ENCODE measurements at regions not wholly inside any gene's neighbourhood (a gene's known extent, or its start where the extent isn't known, plus 50 kb on each side); places are given as distances from the start of the nearest gene placed in this dataset.

DNA sequence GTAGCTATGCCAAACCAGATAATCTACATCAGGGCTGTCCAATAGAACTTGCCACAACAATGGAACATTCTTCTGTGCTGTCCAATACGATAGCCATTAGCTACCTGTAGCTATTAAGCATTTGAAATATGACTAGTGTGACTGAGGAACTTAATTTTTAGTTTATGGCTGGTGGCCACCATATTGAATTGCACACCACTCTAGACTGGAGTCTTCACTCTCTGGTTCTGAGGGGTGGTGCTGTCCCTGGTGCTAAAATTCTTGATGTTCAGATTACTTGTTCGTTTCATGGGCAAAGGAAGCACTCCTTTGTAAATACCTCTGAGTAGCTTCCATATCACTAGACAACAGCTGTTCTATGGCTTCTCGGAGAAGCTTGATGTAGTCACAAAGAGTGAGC lies 296.6 kb downstream of the NPIPA8 start:
- intact Hi-C loops (cut with DNase I): no loop called here
- H3K27ac ChIP-seq: no peak overlapping the region
- H3K27me3 ChIP-seq: no peaks in the 10 kb centered on the region
- H3K4me1 ChIP-seq (ENCODE audit: insufficient read depth): no peaks in the 10 kb centered on the region
- 38 to 73% (median 66%) methylated on average over 3 of the region's 3 CpGs for WGBS, 3 donors
- no peaks in the 10 kb centered on the region for H3K36me3 ChIP-seq
- TF ChIP-seq CTCF (IDR thresholded peaks at IDR 0.05) (no peak), EP300 (IDR thresholded peaks at IDR 0.05) (no peak), POLR2A (IDR thresholded peaks at IDR 0.05) (no peak)
- no peak overlapping the region for H3K4me3 ChIP-seq
- no peaks in the 10 kb centered on the region for H3K9me3 ChIP-seq
- DNase-seq: no peak

- TF ChIP-seq CTCF (IDR thresholded peaks at IDR 0.05): no peak
- no peak for TF ChIP-seq EP300 (IDR thresholded peaks at IDR 0.05)
- TF ChIP-seq POLR2A (IDR thresholded peaks at IDR 0.05): no peak
Measured at GRCh38 chr16:18037051-18037450, 299.5 kb downstream of the NPIPA8 start.

GRCh38 chr16:18024611-18025010 lies 311.9 kb downstream of the NPIPA8 start:
- Histone ChIP-seq H3K4me3 (no peak overlapping the region), H3K27me3 (no peaks in the 10 kb centered on the region), H3K36me3 (no peaks in the 10 kb centered on the region), H3K4me1 (ENCODE audit: insufficient read depth) (no peaks in the 10 kb centered on the region), H3K9me3 (no peaks in the 10 kb centered on the region), H3K27ac (no peak overlapping the region)
- intact Hi-C loops (cut with DNase I): no loop called here
- 4 to 8% (median 7%) methylated on average over 6 of the region's 6 CpGs for WGBS, 3 donors
- no peak for TF ChIP-seq POLR2A (IDR thresholded peaks at IDR 0.05)
- no peak for TF ChIP-seq EP300 (IDR thresholded peaks at IDR 0.05)
- no peak for DNase-seq

More at GRCh38 chr16:18037051-18037450, 299.5 kb downstream of the NPIPA8 start:
- Histone ChIP-seq H3K9me3 (no peaks in the 10 kb centered on the region), H3K36me3 (no peaks in the 10 kb centered on the region), H3K4me1 (ENCODE audit: insufficient read depth) (no peaks in the 10 kb centered on the region), H3K27ac (no peak overlapping the region), H3K4me3 (no peak overlapping the region), H3K27me3 (no peaks in the 10 kb centered on the region)
- intact Hi-C loops (cut with DNase I): no loop called here
- 75 to 95% (median 93%) methylated on average over 1 of the region's 1 CpG for WGBS, 3 donors
- DNase-seq: no peak

- no peak for DNase-seq
- WGBS, 3 donors: 62 to 81% (median 74%) methylated on average over 4 of the region's 4 CpGs
- H3K4me3 ChIP-seq: no peak overlapping the region
- H3K4me1 ChIP-seq (ENCODE audit: insufficient read depth): no peaks in the 10 kb centered on the region
- TF ChIP-seq EP300 (IDR thresholded peaks at IDR 0.05): no peak
- TF ChIP-seq POLR2A (IDR thresholded peaks at IDR 0.05): no peak
- TF ChIP-seq CTCF (IDR thresholded peaks at IDR 0.05): no peak
- H3K36me3 ChIP-seq: no peaks in the 10 kb centered on the region
- no peaks in the 10 kb centered on the region for H3K27me3 ChIP-seq
- no peaks in the 10 kb centered on the region for H3K9me3 ChIP-seq
- no peak overlapping the region for H3K27ac ChIP-seq
- intact Hi-C loops (cut with DNase I): no loop called here
Measured at GRCh38 chr16:18018376-18018775, 318.2 kb downstream of the NPIPA8 start.

GRCh38 chr16:18013863-18014262 lies 322.7 kb downstream of the NPIPA8 start:
- DNase-seq: no peak
- intact Hi-C loops (cut with DNase I): no loop called here
- TF ChIP-seq POLR2A (IDR thresholded peaks at IDR 0.05) (no peak), EP300 (IDR thresholded peaks at IDR 0.05) (no peak), CTCF (IDR thresholded peaks at IDR 0.05) (no peak)
- Histone ChIP-seq H3K4me3 (no peak overlapping the region), H3K27ac (no peak overlapping the region), H3K27me3 (no peaks in the 10 kb centered on the region), H3K36me3 (no peaks in the 10 kb centered on the region), H3K9me3 (no peaks in the 10 kb centered on the region), H3K4me1 (ENCODE audit: insufficient read depth) (no peaks in the 10 kb centered on the region)
- WGBS, 3 donors: 64 to 75% (median 70%) methylated on average over 4 of the region's 4 CpGs

Data from ovary (tissue), 7 donors.